GM21619 (cell line): ENCODE measurements at regions not wholly inside any gene's neighbourhood (a gene's known extent, or its start where the extent isn't known, plus 50 kb on each side); places are given as distances from the start of the nearest gene placed in this dataset.

Source experiments
- ATAC-seq: cut with Tn5 transposase; IDR thresholded peaks from one replicate; pipeline ENCODE4 v1.9.1; 2021; ENCODE audit not compliant: unreplicated experiment

DNA sequence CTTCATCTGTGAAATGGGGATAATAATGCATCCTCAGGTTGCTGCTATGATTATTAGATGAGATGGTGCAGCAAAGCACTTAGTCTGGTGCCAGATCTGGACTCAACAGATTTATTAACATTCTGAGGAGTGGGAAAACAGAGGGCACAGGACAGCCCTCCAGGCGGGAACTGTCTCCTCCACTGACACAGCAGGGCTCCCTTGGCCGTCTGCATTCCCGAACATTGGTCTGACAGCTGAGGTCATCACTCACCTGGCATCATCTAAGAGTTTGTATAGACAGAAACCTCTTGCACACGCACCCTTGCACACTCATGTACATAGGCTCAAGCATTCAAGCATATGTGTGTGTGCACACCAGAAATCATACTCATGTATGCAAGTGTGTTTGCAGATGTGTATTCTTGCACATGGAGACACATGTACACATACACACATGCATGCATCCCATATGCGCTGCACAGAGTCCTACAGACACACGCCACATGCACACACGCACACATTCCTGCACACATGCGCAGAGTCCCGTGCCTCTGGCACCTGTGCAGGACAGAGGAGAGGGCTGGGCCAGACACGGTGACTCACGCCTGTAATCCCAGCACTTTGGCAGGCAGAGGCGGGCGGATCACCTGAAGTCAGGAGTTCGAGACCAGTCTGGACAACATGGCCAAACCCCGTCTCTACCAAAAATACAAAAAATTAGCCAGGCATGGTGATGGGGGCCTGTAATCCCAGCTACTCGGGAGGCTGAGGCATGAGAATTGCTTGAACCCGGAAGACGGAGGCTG lies 173.3 kb upstream of the GLI2 start:
- no peak for ATAC-seq

DNA sequence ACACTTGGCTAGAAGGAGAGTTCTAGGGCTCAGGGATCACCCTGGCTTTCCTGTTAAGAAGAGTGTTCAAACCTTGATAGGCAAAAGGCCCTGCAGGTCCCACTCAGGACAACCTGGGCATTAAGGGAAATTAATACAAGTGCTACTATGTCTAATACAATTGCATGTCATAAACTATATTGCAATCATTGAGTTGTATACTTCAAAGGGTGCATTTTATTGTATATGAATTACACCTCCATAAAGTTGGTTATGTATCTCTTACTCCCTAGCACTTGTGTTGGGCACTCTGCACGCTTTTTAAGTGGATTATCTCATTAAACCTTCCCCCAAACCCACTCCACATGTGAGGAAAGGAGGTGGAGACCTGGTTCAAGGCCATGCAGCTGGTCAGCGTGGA lies 172.1 kb upstream of the GLI2 start:
- ATAC-seq: no peak

DNA sequence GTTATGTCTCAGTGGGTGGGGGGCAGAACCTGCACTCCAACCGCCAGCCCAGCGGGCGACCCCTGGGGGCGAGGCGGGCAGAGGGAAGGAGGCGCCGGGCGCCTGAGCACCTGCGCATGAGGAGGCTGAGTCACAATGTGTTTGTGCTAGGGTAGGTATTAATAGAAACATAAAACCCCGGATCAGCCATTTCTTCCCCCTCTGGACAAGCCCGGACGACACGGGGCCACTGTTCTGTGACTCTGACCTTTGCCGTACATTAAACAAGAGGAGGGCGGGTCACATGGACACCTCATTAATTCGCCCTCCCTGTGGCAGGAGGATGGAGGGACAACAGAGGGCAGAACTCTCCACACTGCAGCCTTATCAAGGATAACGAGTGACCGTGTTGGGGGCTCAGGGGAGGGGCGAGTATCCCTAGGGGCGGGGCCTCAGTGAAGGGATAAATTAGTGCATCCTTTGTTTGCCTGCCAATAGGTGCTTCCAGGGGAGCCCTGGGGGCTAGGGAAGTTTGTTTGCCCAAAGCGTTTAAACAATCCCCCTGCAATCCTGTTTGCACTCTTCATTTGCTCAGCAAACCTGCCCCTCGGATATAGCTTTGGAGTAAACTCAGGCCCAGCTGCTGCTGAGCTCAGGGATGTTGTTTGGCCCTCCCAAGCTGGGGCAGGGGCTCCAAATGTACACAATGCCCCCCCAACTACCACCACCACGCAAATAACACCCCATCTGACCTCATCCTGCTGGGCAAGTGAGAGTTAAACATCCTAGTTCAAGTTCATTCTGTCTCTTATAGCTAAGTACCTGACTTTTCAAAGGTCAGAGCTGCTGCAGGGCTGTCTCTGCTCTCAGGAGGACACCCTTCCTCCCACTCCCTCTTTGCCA lies 171.2 kb upstream of the GLI2 start:
- ATAC-seq: no peak

DNA sequence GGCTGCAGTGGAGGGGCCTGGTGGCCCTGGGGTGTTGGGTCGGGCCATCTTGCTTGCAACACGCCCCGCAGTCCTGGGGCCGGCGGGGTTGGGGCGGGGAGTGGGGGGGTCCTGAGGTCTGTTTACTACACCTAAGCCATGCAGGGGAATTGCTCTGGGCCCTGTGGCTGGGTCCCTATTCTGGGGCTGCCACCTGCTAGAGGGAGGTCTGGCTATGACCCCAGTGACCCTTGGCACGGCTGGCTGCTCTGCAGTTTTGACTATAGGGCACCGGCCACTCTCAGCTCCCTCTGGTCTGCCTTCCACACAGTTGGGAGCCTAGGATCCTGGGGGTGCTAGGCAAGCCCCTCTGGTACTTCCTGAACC lies 170.6 kb upstream of the GLI2 start:
- no peak for ATAC-seq

DNA sequence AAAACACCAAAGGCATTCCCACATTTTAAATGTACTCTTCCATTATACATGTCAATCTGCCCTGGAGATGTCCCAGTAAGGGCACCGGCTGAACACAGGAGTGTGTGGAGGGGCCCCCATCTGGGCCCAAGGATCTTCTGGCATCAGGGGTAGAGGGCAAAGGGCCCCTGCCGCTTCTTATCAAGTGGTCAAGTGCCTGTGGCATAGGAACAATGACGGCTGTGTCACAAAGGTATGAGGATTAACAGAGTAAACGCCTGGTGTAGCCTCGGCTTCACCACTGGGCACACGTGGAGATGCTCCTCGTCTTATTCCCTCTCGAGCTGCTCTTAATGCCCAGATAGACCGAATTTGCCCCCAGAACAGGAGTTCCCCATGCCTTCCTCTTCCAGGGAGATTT lies 169.7 kb upstream of the GLI2 start:
- ATAC-seq: no peak

DNA sequence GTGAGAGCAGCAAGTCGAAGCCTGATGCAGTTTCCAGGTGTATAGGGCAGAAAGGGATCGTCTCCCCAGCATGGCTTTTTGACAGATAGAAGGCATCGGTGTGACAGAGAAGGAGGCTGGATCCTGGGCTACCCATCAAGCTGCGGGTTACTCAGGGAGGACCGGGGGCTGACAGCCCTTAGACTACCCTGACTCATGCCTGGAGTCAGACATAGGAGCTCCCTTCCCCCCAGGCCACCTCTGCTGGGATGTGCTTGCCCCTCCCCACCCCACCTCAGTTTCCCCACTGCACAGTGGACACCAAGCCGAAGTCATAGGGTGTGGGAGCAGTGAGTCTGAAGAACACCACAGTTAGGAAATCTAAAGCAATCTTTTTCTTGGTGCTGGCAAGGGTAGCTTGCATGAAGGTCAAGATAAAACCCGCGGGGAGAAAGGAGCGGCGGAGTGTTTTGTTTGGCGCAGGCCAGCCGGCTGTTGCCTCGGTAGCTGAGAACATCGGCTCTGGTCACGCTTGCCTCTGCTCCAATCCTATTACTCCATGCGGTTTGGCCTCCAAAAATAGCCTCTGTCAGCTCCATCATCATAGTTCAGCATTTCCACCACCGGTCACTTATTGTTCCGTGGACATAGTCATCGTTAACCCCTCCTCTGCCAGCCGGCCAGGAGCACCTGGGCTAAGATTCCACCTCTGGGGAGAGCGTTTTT lies 169.2 kb upstream of the GLI2 start:
- no peak for ATAC-seq

DNA sequence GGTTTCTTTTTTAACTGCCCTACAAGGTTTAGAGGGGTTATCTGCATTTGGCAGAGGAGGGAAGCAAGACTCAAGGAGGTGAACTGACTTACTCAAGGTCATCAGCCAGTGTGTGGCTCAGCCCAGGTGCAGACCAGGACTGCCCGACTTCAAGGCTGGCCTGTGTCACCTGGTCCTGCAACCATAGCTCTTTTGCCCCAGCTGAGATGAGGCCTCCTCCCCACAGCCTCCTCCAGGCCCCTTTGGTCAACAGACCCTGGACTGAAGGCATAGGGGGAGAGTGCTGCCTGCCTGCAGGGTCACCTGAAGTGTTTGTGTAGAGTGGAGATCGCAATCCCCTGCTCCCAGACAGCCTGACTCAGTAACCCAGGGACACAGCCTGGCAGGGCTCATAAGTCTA lies 168.5 kb upstream of the GLI2 start:
- no peak for ATAC-seq

DNA sequence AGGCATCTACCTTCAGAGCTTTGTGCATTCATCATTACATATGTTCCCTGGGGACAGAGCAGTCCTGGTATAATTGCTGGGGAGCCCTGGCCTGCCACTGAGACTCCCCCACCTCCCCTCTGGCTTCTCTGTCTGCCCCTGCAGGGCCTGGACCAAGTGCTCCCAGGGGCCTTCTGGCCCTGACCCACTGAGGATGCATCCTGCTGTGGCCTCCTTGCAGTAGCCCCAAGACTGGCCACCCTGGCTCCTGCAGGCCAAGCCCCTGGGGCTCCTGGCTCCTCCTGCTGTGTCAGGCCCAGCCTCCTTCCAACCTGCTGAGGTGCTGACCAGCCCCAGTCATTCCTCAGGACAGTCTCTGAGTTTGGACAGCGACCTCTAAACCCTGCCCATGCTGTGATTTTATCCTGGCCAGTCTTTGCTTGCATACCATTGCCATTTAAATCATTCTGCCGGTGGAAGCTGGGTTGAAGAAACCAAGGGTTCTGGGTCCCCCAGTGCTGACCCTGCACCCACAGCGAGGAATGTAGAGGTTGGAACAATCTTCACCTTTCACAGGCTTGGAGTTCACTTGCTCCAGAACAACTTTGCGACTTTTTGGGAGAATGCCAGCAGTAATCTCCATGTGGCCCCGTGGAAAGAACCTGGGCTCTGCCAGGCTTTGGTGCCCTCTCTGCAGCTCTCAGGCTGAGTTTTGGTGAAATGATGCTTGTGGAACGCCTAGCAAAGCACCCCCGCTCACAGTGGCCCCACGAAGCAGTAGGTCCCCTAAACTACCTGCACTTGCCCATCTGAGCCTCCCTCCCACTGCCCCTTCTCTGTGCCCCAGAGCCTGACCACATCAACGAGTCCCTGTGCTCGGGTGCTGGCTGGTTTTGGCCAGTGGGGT lies 167.3 kb upstream of the GLI2 start:
- ATAC-seq: no peak

DNA sequence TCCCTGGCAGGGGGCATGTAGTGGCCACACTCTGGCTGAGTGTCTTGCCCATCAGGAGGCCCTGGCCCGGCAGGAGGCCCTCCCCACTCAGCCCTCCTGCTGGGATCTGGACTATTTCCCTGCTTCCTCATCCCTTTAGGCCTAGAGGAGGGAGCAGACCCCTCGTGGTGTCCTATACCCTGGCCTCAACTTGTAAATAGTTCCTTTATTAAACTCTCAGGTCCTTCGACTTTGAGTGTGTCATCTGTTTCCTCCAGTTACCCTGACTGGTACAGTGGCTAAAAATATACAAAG lies 166.7 kb upstream of the GLI2 start:
- no peak for ATAC-seq

DNA sequence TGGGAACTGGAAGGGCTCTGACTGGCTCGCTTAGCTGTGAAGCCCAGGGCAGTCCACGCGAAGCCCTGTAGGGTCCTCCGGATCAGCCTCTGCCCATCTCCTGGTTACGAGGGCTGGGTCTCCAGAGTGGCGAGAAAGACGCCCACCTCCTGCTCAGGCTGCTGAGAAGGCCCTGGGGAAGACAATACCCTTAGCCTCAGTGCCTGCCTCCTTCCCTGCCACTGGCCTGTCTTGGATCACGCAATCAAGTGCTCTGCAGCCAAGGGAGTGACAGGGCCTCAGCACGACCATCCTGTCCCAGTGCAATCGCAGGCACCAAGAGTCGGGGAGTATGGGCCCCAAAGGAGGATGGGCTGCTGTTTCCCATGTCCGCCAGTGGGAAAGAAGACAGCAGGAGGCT lies 165.7 kb upstream of the GLI2 start:
- no peak for ATAC-seq

DNA sequence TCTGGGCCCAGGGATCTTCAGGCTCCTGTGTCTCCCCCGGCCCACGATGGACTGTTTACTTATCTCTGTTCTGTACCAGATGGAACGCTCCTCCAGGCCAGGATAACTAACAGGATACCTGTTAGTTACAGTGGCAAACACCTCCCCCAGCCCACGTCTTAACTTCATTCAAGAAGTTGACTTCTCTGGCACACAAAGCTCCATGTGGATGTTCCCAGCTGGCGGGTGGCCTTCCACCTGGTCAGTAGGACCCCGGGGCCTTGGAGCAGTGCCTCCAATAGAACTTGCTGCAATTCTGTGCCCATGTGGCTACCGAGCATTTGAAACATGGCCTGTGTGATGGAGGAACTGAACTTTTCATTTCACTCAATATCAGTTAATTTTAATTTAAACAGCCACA lies 165.1 kb upstream of the GLI2 start:
- ATAC-seq: no peak

DNA sequence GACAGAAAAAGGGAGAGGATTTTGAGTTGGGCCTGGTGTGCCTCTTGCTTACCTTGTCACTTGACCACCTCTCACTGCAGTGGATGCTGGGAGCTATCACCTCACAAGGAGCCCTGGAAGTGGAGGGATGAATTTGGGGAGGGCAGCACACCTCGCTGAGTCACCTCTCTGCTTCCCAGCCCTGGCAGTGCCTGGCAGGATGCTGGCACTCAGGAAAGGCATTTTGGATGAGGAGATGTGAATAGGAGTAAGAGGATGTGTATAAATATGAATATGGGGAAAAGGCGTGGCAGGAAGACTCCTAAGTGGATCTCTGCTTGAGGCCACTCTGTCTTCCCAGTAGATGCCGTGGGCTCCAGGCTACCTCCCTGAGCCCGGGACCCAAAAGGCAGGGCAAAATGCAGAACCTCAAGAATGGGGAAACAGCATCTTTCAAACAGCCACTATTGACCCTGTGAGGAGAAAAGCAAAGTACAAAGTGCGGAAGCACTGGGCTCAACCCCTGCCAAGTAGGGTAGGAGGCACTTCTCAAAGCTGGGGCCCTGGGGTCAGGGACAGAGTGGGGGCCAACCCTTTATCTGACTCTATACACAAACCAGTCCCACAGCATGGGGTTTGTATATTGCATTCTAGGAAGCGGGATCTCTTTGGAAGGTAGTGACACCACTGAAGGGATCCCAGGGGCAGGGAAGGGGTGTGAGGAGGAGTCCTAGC lies 164.5 kb upstream of the GLI2 start:
- no peak for ATAC-seq

DNA sequence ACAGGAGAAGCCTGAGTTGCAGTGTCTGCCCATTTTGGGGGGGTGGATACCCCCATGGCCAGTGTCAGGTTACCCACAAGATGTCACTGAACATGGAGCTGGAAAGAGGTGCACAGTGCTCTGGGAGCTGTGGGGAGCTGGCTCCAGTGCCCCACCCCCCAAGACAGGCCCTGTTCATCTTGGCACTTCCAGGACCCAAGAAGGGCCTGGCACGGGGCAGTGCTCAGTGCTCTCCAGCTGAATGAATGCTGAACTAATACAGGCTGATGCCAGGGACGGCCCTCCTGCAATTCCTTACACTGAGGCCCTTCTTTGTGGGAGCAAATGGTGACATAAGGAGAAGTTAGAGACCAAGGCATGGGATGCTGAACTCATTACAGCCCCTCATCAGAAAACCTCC lies 163.4 kb upstream of the GLI2 start:
- no peak for ATAC-seq

DNA sequence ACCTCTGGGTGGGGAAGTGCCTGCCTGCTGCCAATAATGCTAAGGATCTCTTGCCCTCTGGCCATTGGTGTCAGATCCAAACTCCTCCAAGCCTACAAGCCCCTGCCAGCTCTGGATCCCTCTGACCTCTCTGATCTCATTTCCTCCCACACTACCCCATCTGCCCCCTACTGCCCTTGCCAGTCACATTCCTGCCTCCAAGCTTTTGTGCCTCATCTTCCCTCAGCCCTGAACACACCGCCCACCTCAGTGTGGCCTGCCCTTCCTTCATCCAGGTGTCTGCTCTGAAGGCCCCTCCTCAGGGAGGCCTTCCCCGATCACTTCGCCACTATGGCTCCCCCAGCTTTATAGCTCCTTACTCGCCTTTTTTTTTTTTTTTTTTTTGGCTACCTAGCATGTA lies 161.0 kb upstream of the GLI2 start:
- no peak for ATAC-seq

DNA sequence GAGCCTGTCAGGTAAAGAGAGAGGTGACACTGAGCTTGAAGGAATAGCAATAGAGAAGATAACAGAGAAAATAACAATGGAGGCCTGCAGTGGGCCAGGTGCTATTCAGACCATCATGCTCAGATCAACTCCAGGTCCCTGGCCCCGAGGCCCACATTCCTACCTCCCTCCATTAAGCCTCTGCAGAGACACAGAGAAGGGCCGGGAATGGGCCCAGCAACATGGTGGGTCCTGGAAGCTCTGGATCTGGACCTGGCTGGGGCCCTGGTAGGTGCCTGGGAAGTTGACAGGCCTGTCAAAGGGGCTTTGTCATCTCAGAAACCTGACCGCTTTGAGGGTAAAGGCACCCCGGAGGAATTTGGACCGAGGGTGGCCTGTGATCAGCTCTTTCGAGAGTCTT lies 159.7 kb upstream of the GLI2 start:
- no peak for ATAC-seq

DNA sequence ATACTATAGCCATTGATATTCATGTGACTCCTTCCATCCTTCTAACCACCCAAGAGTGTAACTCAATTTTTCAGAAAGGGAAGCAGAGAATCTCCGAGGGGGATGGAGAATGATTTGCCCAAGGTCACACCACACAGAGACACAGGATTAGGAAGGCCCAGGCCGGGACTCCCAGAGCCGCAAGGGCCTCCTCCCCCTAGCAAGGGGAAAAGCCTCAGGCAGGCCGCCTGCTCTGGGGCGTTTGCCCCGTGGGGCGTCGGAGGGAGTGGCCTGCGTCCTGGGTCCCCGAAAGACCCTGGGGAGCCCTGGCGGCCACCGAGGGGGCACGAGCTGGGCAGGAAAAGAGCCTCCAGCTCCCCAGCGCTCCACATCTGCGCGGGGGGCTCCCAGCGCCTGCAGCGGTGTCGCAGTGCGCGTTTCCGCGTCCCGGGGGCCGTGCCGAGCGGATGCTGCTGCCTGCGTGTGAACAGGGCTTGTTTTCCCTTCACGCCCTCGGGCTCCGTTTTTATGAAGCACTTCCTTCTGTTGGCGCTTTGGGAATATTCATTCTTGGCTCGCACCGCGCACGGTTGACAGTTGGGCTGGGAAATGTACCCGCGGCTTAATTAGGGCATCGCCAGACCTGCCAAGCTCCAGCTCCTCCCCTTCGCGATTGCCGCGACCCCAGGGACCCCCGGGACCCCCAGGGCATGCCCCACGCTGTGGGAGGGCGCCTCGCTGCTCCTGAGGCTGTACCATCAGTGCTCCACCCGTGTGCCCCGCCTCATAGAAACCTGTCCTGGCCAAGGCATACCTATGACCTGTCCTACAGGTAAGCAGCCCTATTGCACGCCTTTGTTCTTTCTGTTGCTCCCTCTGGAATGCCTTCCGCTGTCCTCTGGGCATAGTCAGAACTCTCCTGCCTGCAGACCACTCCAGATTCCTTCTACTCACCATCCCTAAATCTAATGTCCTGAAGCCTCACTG lies 158.9 kb upstream of the GLI2 start:
- ATAC-seq: no peak

DNA sequence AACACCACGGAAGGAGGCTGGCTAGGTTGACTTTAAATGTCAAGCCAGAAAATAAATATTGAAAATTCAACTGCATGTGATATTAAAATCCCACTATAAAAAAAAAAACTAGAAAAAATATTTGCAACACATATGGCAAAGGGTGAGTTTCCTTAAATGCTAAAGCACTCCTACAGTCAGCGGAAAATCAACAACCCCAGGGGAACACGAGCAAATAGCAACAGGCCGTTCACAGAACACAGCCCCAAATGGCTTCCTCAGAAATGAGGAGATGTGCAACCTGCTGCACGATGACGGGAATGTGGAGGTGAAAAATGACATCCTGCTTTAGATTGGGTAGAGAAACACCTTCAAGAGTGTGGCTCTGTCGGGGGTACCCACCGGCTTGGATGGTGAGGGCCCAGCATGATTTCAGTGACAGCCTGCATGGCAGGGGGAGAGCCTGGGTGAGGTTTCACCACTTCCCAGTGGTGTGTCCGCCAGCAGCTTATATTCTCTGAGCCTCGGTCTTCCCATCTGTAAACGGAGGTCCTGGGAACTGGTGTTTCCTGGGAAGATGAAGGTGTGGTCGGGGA lies 157.9 kb upstream of the GLI2 start:
- no peak for ATAC-seq

DNA sequence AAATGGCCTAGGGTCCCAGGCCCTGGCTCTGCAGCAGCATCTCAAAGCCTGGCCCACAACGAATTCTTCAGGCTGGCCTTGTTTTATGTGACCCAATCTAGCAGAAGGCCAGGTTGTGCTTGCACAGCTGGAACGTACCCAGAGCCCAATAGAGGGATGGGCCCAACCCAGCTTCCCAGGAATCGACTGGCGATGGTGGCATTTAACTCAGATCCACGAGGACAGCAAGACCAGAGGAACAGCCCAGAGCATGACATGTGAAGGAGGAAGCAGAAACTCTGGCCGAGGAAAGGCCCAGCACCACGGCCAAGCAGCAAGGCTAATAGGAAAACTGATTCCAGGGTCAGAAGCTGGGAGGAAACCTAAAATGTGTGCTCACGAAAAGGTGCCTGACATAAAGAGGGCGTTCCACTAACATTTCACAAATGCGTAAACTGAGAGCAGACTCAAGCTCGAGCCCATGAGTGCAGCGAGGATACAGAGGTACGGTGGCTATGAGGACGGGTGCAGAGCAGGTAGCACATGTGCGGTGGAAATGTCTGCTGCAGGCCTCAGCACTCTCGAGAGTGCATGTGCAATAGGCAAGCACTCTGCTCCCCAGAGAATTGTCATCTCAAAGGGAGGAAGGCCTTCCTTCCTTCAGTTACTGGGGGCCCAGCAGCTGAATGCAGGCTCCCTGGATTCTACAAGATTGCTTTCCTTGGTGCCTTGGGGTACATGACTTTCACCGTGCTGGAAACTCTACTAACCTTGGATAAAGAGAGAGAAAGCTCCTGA lies 156.9 kb upstream of the GLI2 start:
- ATAC-seq: no peak
